Activated B cell treated with CpG ODN at 0.5 μM for 24 hours (primary cell): ENCODE measurements at regions not wholly inside any gene's neighbourhood (a gene's known extent, or its start where the extent isn't known, plus 50 kb on each side); places are given as distances from the start of the nearest gene placed in this dataset.

Experiments used
- ATAC-seq: fragments of 200-7000 bp; cut with Tn5 transposase; one replicate; pipeline ENCODE4 v1.10.0; 2021; ENCODE audit warnings: low read depth, mild to moderate bottlenecking, moderate library complexity
- CTCF ChIA-PET: fragments of 350-600 bp; sonication (Branson Sonifier 250); formaldehyde crosslinking; loops from one replicate; lab custom pipeline; 2021; ENCODE audit warnings: antibody characterized with exemption; lab: Charles Lee
- POLR2A ChIA-PET: fragments of 350-600 bp; sonication (Branson Sonifier 250); formaldehyde crosslinking; loops from one replicate; lab custom pipeline; 2021; ENCODE audit warnings: antibody characterized with exemption; lab: Charles Lee
- DNase-seq: peaks from one replicate; pipeline ENCODE4 v3.0.0; 2022
- H3K27ac Mint-ChIP-seq: one replicate; pipeline ENCODE4 v1.8.0; 2020; ENCODE audit warnings: mixed read lengths
- H3K27me3 Mint-ChIP-seq: one replicate; pipeline ENCODE4 v1.8.0; 2021; ENCODE audit warnings: mixed read lengths
- H3K36me3 Mint-ChIP-seq: one replicate; pipeline ENCODE4 v1.8.0; 2021; ENCODE audit warnings: low read depth, mixed read lengths
- H3K4me1 Mint-ChIP-seq: one replicate; pipeline ENCODE4 v1.8.0; 2021; ENCODE audit warnings: mixed read lengths
- H3K4me3 Mint-ChIP-seq: one replicate; pipeline ENCODE4 v1.8.0; 2020; ENCODE audit warnings: mild to moderate bottlenecking, mixed read lengths
- H3K9me3 Mint-ChIP-seq: one replicate; pipeline ENCODE4 v1.8.0; 2020; ENCODE audit warnings: mixed read lengths
- CTCF ChIP-seq: fragments of 200-600 bp; IDR thresholded peaks from one replicate; pipeline ENCODE4 v1.8.0; 2022; ENCODE audit warnings: antibody characterized with exemption, mild to moderate bottlenecking
- intact Hi-C: fragments of 100-400 bp; cut with micrococcal nuclease; formaldehyde crosslinking; loops from one replicate; pipeline ENCODE4 v1.15.1; 2024

GRCh38 chr1:209102531-209102930 is 481.0 kb upstream of the CAMK1G start:
- DNase-seq = no peak
- no peak for ATAC-seq
- Mint-ChIP-seq H3K4me1 (no peaks in the 10 kb centered on the region), H3K36me3 (no peaks in the 10 kb centered on the region), H3K4me3 (no peak overlapping the region), H3K27me3 (no peaks in the 10 kb centered on the region), H3K27ac (no peak overlapping the region), H3K9me3 (no peaks in the 10 kb centered on the region)
- ChIA-PET CTCF (no interaction called here), POLR2A (no interaction called here)
- no peak for TF ChIP-seq CTCF
- intact Hi-C loops = no loop called here

DNA sequence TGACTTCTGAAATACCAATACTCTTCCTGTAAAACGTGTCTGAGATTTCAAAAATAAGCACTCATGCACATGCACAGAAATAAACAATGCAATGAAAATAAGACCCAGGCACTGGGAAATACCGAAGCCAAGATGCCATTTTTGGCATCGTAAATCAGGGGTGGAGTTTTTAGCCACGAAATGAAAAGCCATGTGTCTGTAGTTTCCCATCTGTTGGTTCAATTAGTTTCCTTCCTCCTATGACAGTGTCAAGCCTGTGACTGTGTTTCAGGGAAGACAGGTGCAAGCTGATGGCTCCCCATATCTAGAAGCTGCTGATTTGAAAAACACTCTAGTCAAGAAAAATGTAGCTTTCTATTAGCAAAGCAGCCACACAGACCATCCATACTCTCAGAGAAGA is 480.4 kb upstream of the CAMK1G start:
- TF ChIP-seq CTCF = no peak
- Mint-ChIP-seq H3K36me3 (no peaks in the 10 kb centered on the region), H3K27me3 (no peaks in the 10 kb centered on the region), H3K4me3 (no peak overlapping the region), H3K9me3 (no peaks in the 10 kb centered on the region), H3K4me1 (no peaks in the 10 kb centered on the region), H3K27ac (no peak overlapping the region)
- ChIA-PET CTCF (no interaction called here), POLR2A (no interaction called here)
- ATAC-seq (no peak), DNase-seq (no peak)
- intact Hi-C loops = no loop called here

DNA sequence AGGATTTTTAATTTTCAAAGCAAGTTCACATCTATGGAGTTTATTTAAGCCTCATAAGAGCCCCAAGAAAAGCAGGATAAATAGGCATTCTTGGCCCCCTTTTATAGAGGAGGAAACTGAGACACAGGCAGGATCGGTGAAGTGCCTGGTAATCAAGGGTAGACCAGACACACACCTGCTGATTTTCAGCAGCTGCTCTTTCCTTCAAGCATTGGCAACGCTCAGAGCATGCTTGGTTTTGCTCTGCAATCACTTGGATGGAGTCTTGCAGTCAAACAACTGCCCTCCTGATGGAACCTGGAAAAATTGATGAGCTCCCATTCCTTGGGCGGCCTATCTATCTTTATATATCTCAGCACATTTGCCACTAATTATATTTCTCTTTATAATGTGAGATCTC is 478.9 kb upstream of the CAMK1G start:
- intact Hi-C loops = no loop called here
- no peak overlapping the region for H3K27ac Mint-ChIP-seq
- no peaks in the 10 kb centered on the region for H3K9me3 Mint-ChIP-seq
- H3K4me3 Mint-ChIP-seq = no peak overlapping the region
- DNase-seq = no peak
- no peaks in the 10 kb centered on the region for H3K4me1 Mint-ChIP-seq
- TF ChIP-seq CTCF = no peak
- no peak for ATAC-seq
- ChIA-PET CTCF (no interaction called here), POLR2A (no interaction called here)
- H3K36me3 Mint-ChIP-seq = no peaks in the 10 kb centered on the region
- no peaks in the 10 kb centered on the region for H3K27me3 Mint-ChIP-seq

GRCh38 chr1:209105701-209106100 is 477.8 kb upstream of the CAMK1G start:
- H3K27ac Mint-ChIP-seq = no peak overlapping the region
- no peaks in the 10 kb centered on the region for H3K4me1 Mint-ChIP-seq
- intact Hi-C loops = no loop called here
- ChIA-PET POLR2A (no interaction called here), CTCF (no interaction called here)
- no peak for ATAC-seq
- TF ChIP-seq CTCF = no peak
- H3K4me3 Mint-ChIP-seq = no peak overlapping the region
- H3K27me3 Mint-ChIP-seq = no peaks in the 10 kb centered on the region
- no peaks in the 10 kb centered on the region for H3K36me3 Mint-ChIP-seq
- DNase-seq = no peak
- no peaks in the 10 kb centered on the region for H3K9me3 Mint-ChIP-seq

DNA sequence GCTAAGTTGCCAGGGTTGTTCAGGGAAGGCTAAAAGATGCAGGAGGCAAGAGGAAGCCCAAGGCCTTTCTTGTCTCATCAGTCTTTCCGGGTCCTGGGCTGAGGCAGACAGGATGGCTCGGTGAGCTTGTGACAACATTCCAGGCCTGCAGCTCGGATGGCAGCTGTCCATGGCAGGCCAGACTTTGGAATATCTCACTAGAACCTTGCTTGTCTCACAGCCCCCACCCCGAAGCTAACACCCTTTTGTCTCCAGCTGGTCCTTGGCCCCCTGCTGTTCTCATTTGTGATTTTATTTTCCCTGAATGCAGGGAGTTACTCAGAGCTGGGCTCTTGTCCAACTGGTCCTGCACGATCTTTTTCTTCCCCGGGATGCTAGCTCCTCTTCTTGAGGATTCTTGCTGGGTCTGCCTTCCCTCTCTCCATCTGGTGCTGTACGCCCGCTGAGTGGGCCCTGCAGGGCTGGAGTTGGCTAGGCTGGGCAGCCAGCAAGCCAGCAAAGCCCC is 477.2 kb upstream of the CAMK1G start:
- DNase-seq = no peak
- Mint-ChIP-seq H3K27ac (no peak overlapping the region), H3K9me3 (no peaks in the 10 kb centered on the region), H3K27me3 (no peaks in the 10 kb centered on the region), H3K4me3 (no peak overlapping the region), H3K4me1 (no peaks in the 10 kb centered on the region), H3K36me3 (no peaks in the 10 kb centered on the region)
- no peak for ATAC-seq
- CTCF ChIA-PET = no interaction called here
- intact Hi-C loops = no loop called here
- POLR2A ChIA-PET = no interaction called here
- TF ChIP-seq CTCF = no peak
